ENCODE measurements at regions not wholly inside any gene's neighbourhood (a gene's known extent, or its start where the extent isn't known, plus 50 kb on each side); places are given as distances from the start of the nearest gene placed in this dataset.

DNA sequence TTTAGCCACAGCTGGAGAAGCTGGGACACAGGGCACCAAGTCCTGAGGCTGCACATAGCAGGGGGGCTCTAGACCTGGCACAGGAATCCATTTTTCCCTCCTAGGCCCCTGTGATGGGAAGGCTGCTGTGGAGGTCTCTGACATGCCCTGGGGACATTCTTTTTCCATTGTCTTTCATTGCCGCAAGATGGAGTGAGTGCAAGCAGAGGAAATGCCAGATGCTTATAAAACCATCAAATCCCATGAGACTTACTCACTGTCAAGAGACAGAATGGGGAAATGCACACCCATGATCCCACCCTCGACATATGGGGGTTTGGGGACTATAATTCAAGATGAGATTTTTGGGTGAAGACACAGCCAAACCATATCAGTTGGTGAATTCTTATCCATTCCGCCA is 94.7 kb upstream of the FERD3L start:
- Histone ChIP-seq H3K4me2 (ENCODE audit: insufficient read depth, low read length) (no peak overlapping the region), H3K4me1 (ENCODE audit: insufficient read depth, low read length) (no peaks in the 10 kb centered on the region), H3K79me2 (ENCODE audit: insufficient read depth, low read length) (no peaks in the 10 kb centered on the region), H3K36me3 (ENCODE audit: insufficient read depth, low read length) (no peaks in the 10 kb centered on the region), H3K4me3 (ENCODE audit: low read depth in 1 of 2, low read length in 2 of 2) (no peak overlapping the region), H2AFZ (ENCODE audit: low read depth, low read length) (no peak overlapping the region), H3K9ac (ENCODE audit: low read depth, low read length) (no peak overlapping the region), H3K9me3 (ENCODE audit: insufficient read depth, low read length, severe bottlenecking) (peaks cover 2% of the 10 kb centered on the region), H3K27me3 (ENCODE audit: insufficient read depth, low read length, poor library complexity) (no peaks in the 10 kb centered on the region), H3K27ac (ENCODE audit: low read length) (no peak overlapping the region), H4K20me1 (ENCODE audit: insufficient read depth, low read length) (no peaks in the 10 kb centered on the region)
- TF ChIP-seq EZH2 (IDR thresholded peaks at IDR 0.05; ENCODE audit: borderline replicate concordance, low read depth, low read length, severe bottlenecking): no peak
- TF ChIP-seq, protein P1, sequence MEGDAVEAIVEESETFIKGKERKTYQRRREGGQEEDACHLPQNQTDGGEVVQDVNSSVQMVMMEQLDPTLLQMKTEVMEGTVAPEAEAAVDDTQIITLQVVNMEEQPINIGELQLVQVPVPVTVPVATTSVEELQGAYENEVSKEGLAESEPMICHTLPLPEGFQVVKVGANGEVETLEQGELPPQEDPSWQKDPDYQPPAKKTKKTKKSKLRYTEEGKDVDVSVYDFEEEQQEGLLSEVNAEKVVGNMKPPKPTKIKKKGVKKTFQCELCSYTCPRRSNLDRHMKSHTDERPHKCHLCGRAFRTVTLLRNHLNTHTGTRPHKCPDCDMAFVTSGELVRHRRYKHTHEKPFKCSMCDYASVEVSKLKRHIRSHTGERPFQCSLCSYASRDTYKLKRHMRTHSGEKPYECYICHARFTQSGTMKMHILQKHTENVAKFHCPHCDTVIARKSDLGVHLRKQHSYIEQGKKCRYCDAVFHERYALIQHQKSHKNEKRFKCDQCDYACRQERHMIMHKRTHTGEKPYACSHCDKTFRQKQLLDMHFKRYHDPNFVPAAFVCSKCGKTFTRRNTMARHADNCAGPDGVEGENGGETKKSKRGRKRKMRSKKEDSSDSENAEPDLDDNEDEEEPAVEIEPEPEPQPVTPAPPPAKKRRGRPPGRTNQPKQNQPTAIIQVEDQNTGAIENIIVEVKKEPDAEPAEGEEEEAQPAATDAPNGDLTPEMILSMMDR (IDR thresholded peaks at IDR 0.05; ENCODE audit: borderline replicate concordance, extremely low read depth, low read length, poor library complexity, severe bottlenecking): no peak
- DNase-seq (no peak), ATAC-seq (ENCODE audit: insufficient read depth, low read depth) (no peak)

DNA sequence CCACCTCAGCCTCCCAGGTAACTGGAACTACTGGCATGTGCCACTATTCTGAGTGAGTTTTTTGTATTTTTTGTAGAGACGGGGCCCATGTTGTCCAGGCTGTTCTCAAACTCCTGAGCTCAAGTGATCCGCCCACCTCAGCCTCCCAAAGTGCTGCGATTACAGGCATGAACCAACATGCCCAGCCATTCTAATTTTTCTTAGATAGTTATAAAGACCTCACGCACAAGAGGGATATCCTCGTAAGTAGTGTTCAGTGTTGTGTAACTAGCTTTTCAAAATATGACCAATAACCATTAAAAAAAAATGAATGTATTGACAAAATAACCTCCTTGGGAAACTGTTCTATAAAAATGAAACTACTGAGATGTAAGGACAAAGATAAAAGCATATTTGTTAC is 90.5 kb upstream of the FERD3L start:
- Histone ChIP-seq H3K79me2 (ENCODE audit: insufficient read depth, low read length) (no peaks in the 10 kb centered on the region), H3K4me2 (ENCODE audit: insufficient read depth, low read length) (no peak overlapping the region), H3K4me1 (ENCODE audit: insufficient read depth, low read length) (no peaks in the 10 kb centered on the region), H3K9ac (ENCODE audit: low read depth, low read length) (no peak overlapping the region), H3K27me3 (ENCODE audit: insufficient read depth, low read length, poor library complexity) (no peaks in the 10 kb centered on the region), H3K27ac (ENCODE audit: low read length) (no peak overlapping the region), H3K36me3 (ENCODE audit: insufficient read depth, low read length) (no peaks in the 10 kb centered on the region), H2AFZ (ENCODE audit: low read depth, low read length) (no peak overlapping the region), H4K20me1 (ENCODE audit: insufficient read depth, low read length) (no peaks in the 10 kb centered on the region), H3K4me3 (ENCODE audit: low read depth in 1 of 2, low read length in 2 of 2) (no peak overlapping the region), H3K9me3 (ENCODE audit: insufficient read depth, low read length, severe bottlenecking) (no peaks in the 10 kb centered on the region)
- no peak for TF ChIP-seq EZH2 (IDR thresholded peaks at IDR 0.05; ENCODE audit: borderline replicate concordance, low read depth, low read length, severe bottlenecking)
- TF ChIP-seq, protein P1 (IDR thresholded peaks at IDR 0.05; ENCODE audit: borderline replicate concordance, extremely low read depth, low read length, poor library complexity, severe bottlenecking): no peak
- DNase-seq: no peak
- no peak for ATAC-seq (ENCODE audit: insufficient read depth, low read depth)

DNA sequence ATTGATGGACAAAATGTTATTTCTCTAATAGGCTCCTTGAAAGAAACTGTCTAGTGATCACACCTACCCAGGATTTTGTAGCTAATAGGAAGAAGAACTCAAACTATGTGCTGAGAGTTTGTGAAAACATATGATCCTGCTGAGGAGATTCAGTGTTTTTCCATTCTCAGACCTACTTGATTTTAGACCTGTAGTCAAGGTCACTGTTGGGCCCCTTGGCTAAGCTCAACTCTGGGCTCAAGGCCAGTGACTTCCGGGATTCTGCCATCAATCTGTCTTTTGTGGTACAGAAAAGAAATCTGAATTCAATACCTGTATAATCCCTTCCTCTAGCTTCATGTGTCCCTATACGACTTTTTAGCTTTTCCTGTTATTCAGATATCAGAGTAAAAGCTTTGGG is 79.7 kb upstream of the FERD3L start:
- no peak for TF ChIP-seq EZH2 (IDR thresholded peaks at IDR 0.05; ENCODE audit: borderline replicate concordance, low read depth, low read length, severe bottlenecking)
- TF ChIP-seq, protein P1 (IDR thresholded peaks at IDR 0.05; ENCODE audit: borderline replicate concordance, extremely low read depth, low read length, poor library complexity, severe bottlenecking): no peak
- no peak overlapping the region for H2AFZ ChIP-seq (ENCODE audit: low read depth, low read length)
- no peaks in the 10 kb centered on the region for H3K9me3 ChIP-seq (ENCODE audit: insufficient read depth, low read length, severe bottlenecking)
- no peak overlapping the region for H3K4me3 ChIP-seq (ENCODE audit: low read depth in 1 of 2, low read length in 2 of 2)
- ATAC-seq (ENCODE audit: insufficient read depth, low read depth) (no peak), DNase-seq (no peak)
- no peaks in the 10 kb centered on the region for H3K4me1 ChIP-seq (ENCODE audit: insufficient read depth, low read length)
- no peak overlapping the region for H3K4me2 ChIP-seq (ENCODE audit: insufficient read depth, low read length)
- no peaks in the 10 kb centered on the region for H3K36me3 ChIP-seq (ENCODE audit: insufficient read depth, low read length)
- H4K20me1 ChIP-seq (ENCODE audit: insufficient read depth, low read length): no peaks in the 10 kb centered on the region
- no peak overlapping the region for H3K27ac ChIP-seq (ENCODE audit: low read length)
- no peaks in the 10 kb centered on the region for H3K79me2 ChIP-seq (ENCODE audit: insufficient read depth, low read length)
- H3K9ac ChIP-seq (ENCODE audit: low read depth, low read length): no peak overlapping the region
- H3K27me3 ChIP-seq (ENCODE audit: insufficient read depth, low read length, poor library complexity): no peaks in the 10 kb centered on the region

DNA sequence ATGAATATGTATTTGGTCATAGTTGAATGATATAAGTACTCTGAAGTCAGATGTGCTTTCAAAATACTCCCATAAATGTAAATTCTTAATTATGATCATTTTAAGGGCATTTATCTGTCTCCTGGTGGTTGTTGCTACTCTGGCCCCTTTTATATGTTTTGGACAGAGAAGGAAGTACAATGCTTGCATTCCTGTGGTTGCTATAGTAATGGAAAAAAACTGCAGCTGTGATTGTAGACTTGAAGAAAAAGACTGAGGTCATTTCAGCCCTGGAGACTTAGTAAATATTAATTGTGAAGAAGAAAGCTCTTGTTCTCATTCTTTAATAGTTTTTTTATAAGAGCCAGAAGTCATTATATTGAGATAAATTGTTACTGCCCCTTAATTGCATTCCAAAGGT is 70.2 kb upstream of the FERD3L start:
- H2AFZ ChIP-seq (ENCODE audit: low read depth, low read length): no peak overlapping the region
- ATAC-seq (ENCODE audit: insufficient read depth, low read depth): no peak
- no peaks in the 10 kb centered on the region for H3K79me2 ChIP-seq (ENCODE audit: insufficient read depth, low read length)

More for the DNA sequence above, 70.2 kb upstream of the FERD3L start:
- TF ChIP-seq EZH2 (IDR thresholded peaks at IDR 0.05; ENCODE audit: borderline replicate concordance, low read depth, low read length, severe bottlenecking): no peak
- TF ChIP-seq, protein P1 (IDR thresholded peaks at IDR 0.05; ENCODE audit: borderline replicate concordance, extremely low read depth, low read length, poor library complexity, severe bottlenecking): no peak
- H3K4me2 ChIP-seq (ENCODE audit: insufficient read depth, low read length): no peak overlapping the region
- no peak for DNase-seq
- H4K20me1 ChIP-seq (ENCODE audit: insufficient read depth, low read length): no peaks in the 10 kb centered on the region
- H3K36me3 ChIP-seq (ENCODE audit: insufficient read depth, low read length): no peaks in the 10 kb centered on the region
- no peaks in the 10 kb centered on the region for H3K9me3 ChIP-seq (ENCODE audit: insufficient read depth, low read length, severe bottlenecking)
- H3K4me3 ChIP-seq (ENCODE audit: low read depth in 1 of 2, low read length in 2 of 2): no peak overlapping the region
- H3K27ac ChIP-seq (ENCODE audit: low read length): no peak overlapping the region
- H3K4me1 ChIP-seq (ENCODE audit: insufficient read depth, low read length): no peaks in the 10 kb centered on the region
- no peak overlapping the region for H3K9ac ChIP-seq (ENCODE audit: low read depth, low read length)
- H3K27me3 ChIP-seq (ENCODE audit: insufficient read depth, low read length, poor library complexity): no peaks in the 10 kb centered on the region
